ENCODE measurements at regions not wholly inside any gene's neighbourhood (a gene's known extent, or its start where the extent isn't known, plus 50 kb on each side); places are given as distances from the start of the nearest gene placed in this dataset.

- DNase-seq (ENCODE audit: low read depth), result no peak
- Histone ChIP-seq H3K36me3 (ENCODE audit: control insufficient read depth, insufficient read depth, low read length) (no peaks in the 10 kb centered on the region), H3K27me3 (ENCODE audit: control insufficient read depth, insufficient read depth, low read length) (no peaks in the 10 kb centered on the region), H3K4me3 (ENCODE audit: low read depth, low read length) (no peak overlapping the region)
- ChIA-PET POLR2A (interaction anchor here (0.6 kb wide), 1 partner anchor 26 kb away, joined by 3 read pairs; no protein-coding TSS in a partner anchor), CTCF (no interaction called here)
- TF ChIP-seq CTCF (IDR thresholded peaks at IDR 0.05; ENCODE audit: insufficient read depth, low read depth, low read length), result no peak
These were observed 177.1 kb downstream of the ETAA1 start for GRCh38 chr2:67574230-67574629.

- Histone ChIP-seq H3K4me3 (ENCODE audit: low read depth, low read length) (no peak overlapping the region), H3K27me3 (ENCODE audit: control insufficient read depth, insufficient read depth, low read length) (no peaks in the 10 kb centered on the region), H3K36me3 (ENCODE audit: control insufficient read depth, insufficient read depth, low read length) (no peaks in the 10 kb centered on the region)
- POLR2A ChIA-PET, result no interaction called here
- CTCF ChIA-PET, result interaction anchor here (0.7 kb wide), 1 partner anchor 99 kb away, joined by 4 read pairs; no protein-coding TSS in a partner anchor
- no peak for TF ChIP-seq CTCF (IDR thresholded peaks at IDR 0.05; ENCODE audit: insufficient read depth, low read depth, low read length)
- DNase-seq (ENCODE audit: low read depth), result no peak
These were observed 179.1 kb downstream of the ETAA1 start for GRCh38 chr2:67576226-67576625.

GRCh38 chr2:67576991-67577390, 179.9 kb downstream of the ETAA1 start:
- POLR2A ChIA-PET, result no interaction called here
- CTCF ChIA-PET, result interaction anchor here (0.7 to 1.0 kb wide), 2 partner anchors 11 to 20 kb away, joined by 3 read pairs; no protein-coding TSS in a partner anchor
- no peaks in the 10 kb centered on the region for H3K36me3 ChIP-seq (ENCODE audit: control insufficient read depth, insufficient read depth, low read length)
- no peak overlapping the region for H3K4me3 ChIP-seq (ENCODE audit: low read depth, low read length)
- no peak for TF ChIP-seq CTCF (IDR thresholded peaks at IDR 0.05; ENCODE audit: insufficient read depth, low read depth, low read length)
- no peak for DNase-seq (ENCODE audit: low read depth)
- no peaks in the 10 kb centered on the region for H3K27me3 ChIP-seq (ENCODE audit: control insufficient read depth, insufficient read depth, low read length)

- CTCF ChIA-PET, result interaction anchor here (0.6 kb wide), 2 partner anchors 72 to 102 kb away, joined by 3 read pairs; no protein-coding TSS in a partner anchor
- no peak for DNase-seq (ENCODE audit: low read depth)
These were observed 182.1 kb downstream of the ETAA1 start for GRCh38 chr2:67579216-67579615.

GRCh38 chr2:67579806-67580205, 182.7 kb downstream of the ETAA1 start:
- no peak overlapping the region for H3K4me3 ChIP-seq (ENCODE audit: low read depth, low read length)
- ChIA-PET CTCF (interaction anchor here (0.6 kb wide), 1 partner anchor 103 kb away, joined by 3 read pairs; no protein-coding TSS in a partner anchor), POLR2A (no interaction called here)
- H3K36me3 ChIP-seq (ENCODE audit: control insufficient read depth, insufficient read depth, low read length), result no peaks in the 10 kb centered on the region
- no peak for TF ChIP-seq CTCF (IDR thresholded peaks at IDR 0.05; ENCODE audit: insufficient read depth, low read depth, low read length)
- no peaks in the 10 kb centered on the region for H3K27me3 ChIP-seq (ENCODE audit: control insufficient read depth, insufficient read depth, low read length)
- no peak for DNase-seq (ENCODE audit: low read depth)

More at GRCh38 chr2:67579216-67579615, 182.1 kb downstream of the ETAA1 start:
- POLR2A ChIA-PET, result no interaction called here
- H3K36me3 ChIP-seq (ENCODE audit: control insufficient read depth, insufficient read depth, low read length), result no peaks in the 10 kb centered on the region
- no peak overlapping the region for H3K4me3 ChIP-seq (ENCODE audit: low read depth, low read length)
- H3K27me3 ChIP-seq (ENCODE audit: control insufficient read depth, insufficient read depth, low read length), result no peaks in the 10 kb centered on the region
- no peak for TF ChIP-seq CTCF (IDR thresholded peaks at IDR 0.05; ENCODE audit: insufficient read depth, low read depth, low read length)
